ENCODE measurements at regions not wholly inside any gene's neighbourhood (a gene's known extent, or its start where the extent isn't known, plus 50 kb on each side); places are given as distances from the start of the nearest gene placed in this dataset.

DNA sequence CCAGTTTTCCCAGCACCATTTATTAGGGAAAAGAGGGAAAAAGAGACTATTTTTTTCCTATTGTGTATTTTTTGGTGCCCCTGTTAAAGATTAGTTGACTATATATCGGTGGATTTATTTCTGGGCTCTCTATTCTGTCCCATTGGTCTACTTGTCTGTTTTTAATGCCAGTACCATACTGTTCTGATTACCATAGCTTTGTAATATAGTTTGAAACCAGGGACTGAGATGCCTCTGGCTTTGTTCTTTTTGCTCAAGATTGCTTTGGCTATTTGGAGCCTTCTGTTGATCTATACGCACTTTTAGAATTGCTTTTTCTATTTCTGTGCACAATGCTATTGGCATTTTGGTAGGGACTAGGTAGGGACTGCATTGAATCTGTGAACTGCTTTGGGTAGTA, 151.7 kb downstream of the ADCYAP1 start:
- TF ChIP-seq LEF1 (IDR thresholded peaks at IDR 0.05; ENCODE audit: borderline replicate concordance) (no peak), L3MBTL2 (conservative IDR thresholded peaks at IDR 0.05) (no peak), FOXM1 (IDR thresholded peaks at IDR 0.05; ENCODE audit: borderline replicate concordance) (no peak), FOXK2 (IDR thresholded peaks at IDR 0.05) (no peak), TARDBP (IDR thresholded peaks at IDR 0.05) (no peak), PKNOX1 (IDR thresholded peaks at IDR 0.05) (no peak), SP1 (IDR thresholded peaks at IDR 0.05) (no peak), ELF4 (IDR thresholded peaks at IDR 0.05) (no peak), NFRKB (IDR thresholded peaks at IDR 0.05) (no peak), BHLHE40 (IDR thresholded peaks at IDR 0.05; ENCODE audit: borderline replicate concordance) (no peak), FOXA1 (IDR thresholded peaks at IDR 0.05) (no peak), ARNT (IDR thresholded peaks at IDR 0.05) (no peak), ZNF384 (IDR thresholded peaks at IDR 0.05) (no peak)

Measured in HEK293T (cell line).